PC-3 (cell line): ENCODE measurements at regions not wholly inside any gene's neighbourhood (a gene's known extent, or its start where the extent isn't known, plus 50 kb on each side); places are given as distances from the start of the nearest gene placed in this dataset.

Experiments used
- ATAC-seq: fragments of 200-7000 bp; cut with Tn5 transposase; 2 replicates; pipeline ENCODE4 v1.9.1; 2020; ENCODE audit warnings: mild to moderate bottlenecking, moderate library complexity
- BruUV-seq: library from RNA; stranded (reverse); fragments of 400-500 nt; replicated peaks from 2 replicates; lab custom pipeline; 2021; lab: Mats Ljungman, UMichigan
- CTCF ChIA-PET: fragments of 300-600 bp; sonication (Branson Sonifier 250); formaldehyde crosslinking; loops from one replicate; lab custom pipeline; 2022; ENCODE audit warnings: antibody characterized with exemption; lab: Charles Lee
- POLR2A ChIA-PET: fragments of 300-600 bp; sonication (Branson Sonifier 250); formaldehyde crosslinking; loops from one replicate; lab custom pipeline; 2022; ENCODE audit warnings: antibody characterized with exemption; ENCODE audit not compliant: unreplicated experiment; lab: Charles Lee
- DNase-seq: peaks from one replicate; pipeline ENCODE4 v3.0.0-alpha.2; 2015
- H2AFZ ChIP-seq: fragments of 300-600 bp; sonication (generic); 2 replicates; pipeline ENCODE4 v1.6.0; 2016; ENCODE audit warnings: antibody characterized with exemption, low read length
- H3F3A ChIP-seq: fragments of 300-600 bp; sonication (generic); one replicate; pipeline ENCODE4 v1.6.0; 2017; ENCODE audit warnings: antibody characterized with exemption, low read length, control low read depth, mild to moderate bottlenecking; ENCODE audit not compliant: unreplicated experiment
- H3K27ac ChIP-seq: fragments of 300-600 bp; sonication (generic); 2 replicates; pipeline ENCODE4 v1.5.1; 2016; ENCODE audit warnings: mild to moderate bottlenecking, low read length
- H3K27me3 ChIP-seq: fragments of 300-600 bp; sonication (generic); 2 replicates; pipeline ENCODE4 v1.6.1; 2016; ENCODE audit warnings: low read length, mixed read lengths
- H3K36me3 ChIP-seq: fragments of 300-600 bp; sonication (generic); 2 replicates; pipeline ENCODE4 v1.6.1; 2016; ENCODE audit warnings: low read depth, mixed run types, low read length, mixed read lengths
- H3K4me1 ChIP-seq: fragments of 300-600 bp; sonication (generic); 2 replicates; pipeline ENCODE4 v1.5.1; 2016; ENCODE audit warnings: low read length; ENCODE audit not compliant: insufficient read depth
- H3K4me2 ChIP-seq: fragments of 300-600 bp; sonication (generic); 2 replicates; pipeline ENCODE4 v1.6.0; 2016; ENCODE audit warnings: low read length
- H3K4me3 ChIP-seq: fragments of 300-600 bp; sonication (generic); 2 replicates; pipeline ENCODE4 v1.5.1; 2016; ENCODE audit warnings: mild to moderate bottlenecking, low read length, mixed read lengths
- H3K79me2 ChIP-seq: fragments of 300-600 bp; sonication (generic); 2 replicates; pipeline ENCODE4 v1.6.1; 2017; ENCODE audit warnings: low read length, mixed read lengths
- H3K9ac ChIP-seq: fragments of 300-600 bp; sonication (generic); 2 replicates; pipeline ENCODE4 v1.6.0; 2016; ENCODE audit warnings: mild to moderate bottlenecking, low read length
- H3K9me2 ChIP-seq: fragments of 300-600 bp; sonication (generic); replicated peaks from 2 replicates; pipeline ENCODE4 v1.6.1; 2016; ENCODE audit warnings: mixed run types, low read length, mixed read lengths
- H3K9me3 ChIP-seq: fragments of 300-600 bp; sonication (generic); 2 replicates; pipeline ENCODE4 v1.6.1; 2016; ENCODE audit warnings: low read length, mixed read lengths
- H4K20me1 ChIP-seq: fragments of 300-600 bp; sonication (generic); 2 replicates; pipeline ENCODE4 v1.6.1; 2016; ENCODE audit warnings: low read length, mixed read lengths
- EZH2 ChIP-seq: fragments of 300-600 bp; sonication (generic); IDR thresholded peaks from one replicate; pipeline ENCODE4 v1.6.1; 2017; ENCODE audit warnings: antibody characterized with exemption, mild to moderate bottlenecking, low read length; ENCODE audit not compliant: unreplicated experiment
- EZH2phosphoT487 ChIP-seq: fragments of 300-600 bp; sonication (generic); IDR thresholded peaks from 2 replicates; pipeline ENCODE4 v1.6.1; 2018; ENCODE audit warnings: mild to moderate bottlenecking, antibody characterized with exemption, low read length, borderline replicate concordance
- intact Hi-C: fragments of 100-400 bp; cut with micrococcal nuclease; formaldehyde crosslinking; loops from 2 replicates; pipeline ENCODE4 v1.9.0; 2023
- TF ChIP-seq, protein P1 (sequence below): fragments of 300-600 bp; sonication (generic); conservative IDR thresholded peaks from 2 replicates; pipeline ENCODE4 v1.5.1; 2017; ENCODE audit warnings: antibody characterized with exemption, low read depth, mild to moderate bottlenecking, low read length

DNA sequence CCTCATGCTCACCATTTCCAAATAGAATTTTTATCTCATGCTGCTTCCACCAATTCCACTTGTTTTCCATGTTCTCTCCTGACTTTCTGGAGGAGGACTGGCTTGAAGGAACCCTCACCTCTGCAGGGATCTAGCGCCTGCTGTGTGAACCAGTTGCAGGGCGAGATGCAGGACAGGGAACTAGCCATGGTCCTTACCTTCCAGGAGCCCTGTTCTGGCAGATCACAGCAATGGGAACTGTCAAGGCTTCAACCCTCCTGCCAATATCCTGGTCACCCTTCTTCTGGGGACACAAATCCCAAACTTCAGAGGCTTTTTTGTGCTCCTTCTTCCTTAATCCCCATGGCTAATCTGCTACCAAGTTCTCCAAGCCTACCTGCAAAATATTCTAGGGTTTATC is 60.4 kb upstream of the MMP2 start:
- Histone ChIP-seq H3K9me2 (no peaks in the 10 kb centered on the region), H3K4me2 (no peak overlapping the region), H3K4me1 (no peaks in the 10 kb centered on the region), H3K36me3 (no peaks in the 10 kb centered on the region), H3K27me3 (0 out of 2 replicates have a peak, but pooled peaks cover 5% of the 10 kb centered on the region), H4K20me1 (no peaks in the 10 kb centered on the region), H3K9ac (no peak overlapping the region), H3K27ac (no peak overlapping the region), H2AFZ (no peak overlapping the region), H3F3A (no peaks in the 10 kb centered on the region), H3K79me2 (no peaks in the 10 kb centered on the region), H3K9me3 (no peaks in the 10 kb centered on the region), H3K4me3 (no peak overlapping the region)
- BruUV-seq: no TSS peak
- TF ChIP-seq, protein P1, sequence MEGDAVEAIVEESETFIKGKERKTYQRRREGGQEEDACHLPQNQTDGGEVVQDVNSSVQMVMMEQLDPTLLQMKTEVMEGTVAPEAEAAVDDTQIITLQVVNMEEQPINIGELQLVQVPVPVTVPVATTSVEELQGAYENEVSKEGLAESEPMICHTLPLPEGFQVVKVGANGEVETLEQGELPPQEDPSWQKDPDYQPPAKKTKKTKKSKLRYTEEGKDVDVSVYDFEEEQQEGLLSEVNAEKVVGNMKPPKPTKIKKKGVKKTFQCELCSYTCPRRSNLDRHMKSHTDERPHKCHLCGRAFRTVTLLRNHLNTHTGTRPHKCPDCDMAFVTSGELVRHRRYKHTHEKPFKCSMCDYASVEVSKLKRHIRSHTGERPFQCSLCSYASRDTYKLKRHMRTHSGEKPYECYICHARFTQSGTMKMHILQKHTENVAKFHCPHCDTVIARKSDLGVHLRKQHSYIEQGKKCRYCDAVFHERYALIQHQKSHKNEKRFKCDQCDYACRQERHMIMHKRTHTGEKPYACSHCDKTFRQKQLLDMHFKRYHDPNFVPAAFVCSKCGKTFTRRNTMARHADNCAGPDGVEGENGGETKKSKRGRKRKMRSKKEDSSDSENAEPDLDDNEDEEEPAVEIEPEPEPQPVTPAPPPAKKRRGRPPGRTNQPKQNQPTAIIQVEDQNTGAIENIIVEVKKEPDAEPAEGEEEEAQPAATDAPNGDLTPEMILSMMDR: no peak
- no peak for TF ChIP-seq EZH2
- TF ChIP-seq EZH2phosphoT487: no peak
- no peak for ATAC-seq
- DNase-seq: no peak
- CTCF ChIA-PET: no interaction called here
- intact Hi-C loops: no loop called here
- POLR2A ChIA-PET: no interaction called here

DNA sequence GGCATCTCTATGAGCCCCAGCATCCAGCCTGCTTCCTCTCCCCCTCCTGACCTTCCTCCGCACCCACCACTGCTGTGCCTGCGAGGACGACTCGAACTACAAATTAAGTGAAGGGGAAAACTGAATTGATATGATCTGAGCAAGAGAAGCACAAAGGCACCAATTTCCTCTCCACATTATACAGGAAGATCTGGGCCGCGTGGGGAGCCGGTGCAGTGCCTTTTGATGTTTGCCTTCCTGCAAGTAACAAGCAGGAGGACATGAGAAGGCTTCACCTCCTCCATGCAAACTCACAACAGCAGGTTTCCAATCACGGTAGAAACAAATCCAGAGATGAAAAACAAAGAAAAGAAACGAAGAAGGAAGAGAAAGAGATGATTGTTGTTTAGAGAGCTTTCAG is 57.8 kb upstream of the MMP2 start:
- Histone ChIP-seq H2AFZ (no peak overlapping the region), H3F3A (no peaks in the 10 kb centered on the region), H4K20me1 (no peaks in the 10 kb centered on the region), H3K79me2 (no peaks in the 10 kb centered on the region), H3K27ac (no peak overlapping the region), H3K36me3 (no peaks in the 10 kb centered on the region), H3K4me2 (no peak overlapping the region), H3K4me3 (no peak overlapping the region), H3K9ac (no peak overlapping the region), H3K9me2 (no peaks in the 10 kb centered on the region), H3K27me3 (0 out of 2 replicates have a peak, but pooled peaks cover 5% of the 10 kb centered on the region), H3K9me3 (no peaks in the 10 kb centered on the region), H3K4me1 (no peaks in the 10 kb centered on the region)
- DNase-seq (no peak), ATAC-seq (no peak)
- TF ChIP-seq EZH2phosphoT487 (no peak), EZH2 (no peak)
- TF ChIP-seq, protein P1: no peak
- ChIA-PET POLR2A (no interaction called here), CTCF (no interaction called here)
- intact Hi-C loops: no loop called here
- no TSS peak for BruUV-seq

DNA sequence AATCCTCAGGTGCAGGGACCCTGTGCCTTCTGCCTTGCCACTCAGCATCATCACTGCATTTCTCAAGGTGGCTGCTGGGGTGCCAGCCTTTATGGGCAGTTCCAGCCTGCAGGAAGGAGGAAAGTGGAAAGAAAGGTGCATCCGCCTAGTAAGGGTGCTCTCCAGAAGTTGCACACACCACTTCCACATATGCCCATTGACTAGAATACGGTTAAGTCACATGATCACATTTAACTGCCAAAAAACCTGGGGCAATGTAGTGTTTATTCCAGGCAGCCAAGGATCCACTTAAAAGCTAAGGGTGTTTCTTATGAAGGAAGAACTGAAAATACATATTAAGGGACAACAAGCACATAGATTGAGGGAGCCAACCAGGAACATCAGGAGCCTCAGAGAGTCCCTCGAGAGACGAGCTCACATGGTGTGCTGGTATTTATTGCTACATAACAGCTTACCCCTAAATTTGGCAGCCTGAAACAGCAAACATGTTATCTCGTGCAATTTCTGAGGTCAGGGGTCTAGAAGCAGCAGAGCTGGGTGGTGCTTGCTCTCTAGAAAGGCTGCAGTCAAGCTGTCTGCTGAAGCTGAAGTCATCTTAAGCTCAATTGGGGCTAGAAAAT is 52.0 kb upstream of the MMP2 start:
- Histone ChIP-seq H3K4me3 (no peak overlapping the region), H3K27ac (no peak overlapping the region), H3K4me2 (no peak overlapping the region), H3K27me3 (no peaks in the 10 kb centered on the region), H3K9ac (no peak overlapping the region), H4K20me1 (no peaks in the 10 kb centered on the region), H3K9me3 (no peaks in the 10 kb centered on the region), H3F3A (no peaks in the 10 kb centered on the region), H2AFZ (no peak overlapping the region), H3K36me3 (no peaks in the 10 kb centered on the region), H3K4me1 (no peaks in the 10 kb centered on the region), H3K9me2 (no peaks in the 10 kb centered on the region), H3K79me2 (no peaks in the 10 kb centered on the region)
- no TSS peak for BruUV-seq
- DNase-seq: no peak
- no peak for TF ChIP-seq EZH2phosphoT487
- no peak for TF ChIP-seq EZH2
- TF ChIP-seq, protein P1: no peak
- CTCF ChIA-PET: no interaction called here
- no peak for ATAC-seq
- POLR2A ChIA-PET: no interaction called here
- intact Hi-C loops: no loop called here
